AG09309 (cell line): ENCODE measurements at regions not wholly inside any gene's neighbourhood (a gene's known extent, or its start where the extent isn't known, plus 50 kb on each side); places are given as distances from the start of the nearest gene placed in this dataset.

ENCODE experiments used
- DNase-seq: peaks from one replicate; pipeline ENCODE4 v3.0.0-alpha.2; 2010; ENCODE audit warnings: low read depth
- H3K4me3 ChIP-seq: 2 replicates; pipeline ENCODE4 v1.5.1; 2011; ENCODE audit warnings: mild to moderate bottlenecking, low read depth, low read length, moderate library complexity; ENCODE audit not compliant: control insufficient read depth
- TF ChIP-seq, protein P1 (sequence below): IDR thresholded peaks from 2 replicates; pipeline ENCODE4 v1.5.1; 2011; ENCODE audit warnings: mild to moderate bottlenecking, low read depth, low read length, inconsistent platforms; ENCODE audit not compliant: insufficient read depth, control insufficient read depth; ENCODE audit errors: missing control alignments

GRCh38 chr16:86380030-86380429 lies 130.3 kb upstream of the FOXF1 start:
- H3K4me3 ChIP-seq = no peak overlapping the region
- TF ChIP-seq, protein P1, sequence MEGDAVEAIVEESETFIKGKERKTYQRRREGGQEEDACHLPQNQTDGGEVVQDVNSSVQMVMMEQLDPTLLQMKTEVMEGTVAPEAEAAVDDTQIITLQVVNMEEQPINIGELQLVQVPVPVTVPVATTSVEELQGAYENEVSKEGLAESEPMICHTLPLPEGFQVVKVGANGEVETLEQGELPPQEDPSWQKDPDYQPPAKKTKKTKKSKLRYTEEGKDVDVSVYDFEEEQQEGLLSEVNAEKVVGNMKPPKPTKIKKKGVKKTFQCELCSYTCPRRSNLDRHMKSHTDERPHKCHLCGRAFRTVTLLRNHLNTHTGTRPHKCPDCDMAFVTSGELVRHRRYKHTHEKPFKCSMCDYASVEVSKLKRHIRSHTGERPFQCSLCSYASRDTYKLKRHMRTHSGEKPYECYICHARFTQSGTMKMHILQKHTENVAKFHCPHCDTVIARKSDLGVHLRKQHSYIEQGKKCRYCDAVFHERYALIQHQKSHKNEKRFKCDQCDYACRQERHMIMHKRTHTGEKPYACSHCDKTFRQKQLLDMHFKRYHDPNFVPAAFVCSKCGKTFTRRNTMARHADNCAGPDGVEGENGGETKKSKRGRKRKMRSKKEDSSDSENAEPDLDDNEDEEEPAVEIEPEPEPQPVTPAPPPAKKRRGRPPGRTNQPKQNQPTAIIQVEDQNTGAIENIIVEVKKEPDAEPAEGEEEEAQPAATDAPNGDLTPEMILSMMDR = no peak
- DNase-seq = no peak

DNA sequence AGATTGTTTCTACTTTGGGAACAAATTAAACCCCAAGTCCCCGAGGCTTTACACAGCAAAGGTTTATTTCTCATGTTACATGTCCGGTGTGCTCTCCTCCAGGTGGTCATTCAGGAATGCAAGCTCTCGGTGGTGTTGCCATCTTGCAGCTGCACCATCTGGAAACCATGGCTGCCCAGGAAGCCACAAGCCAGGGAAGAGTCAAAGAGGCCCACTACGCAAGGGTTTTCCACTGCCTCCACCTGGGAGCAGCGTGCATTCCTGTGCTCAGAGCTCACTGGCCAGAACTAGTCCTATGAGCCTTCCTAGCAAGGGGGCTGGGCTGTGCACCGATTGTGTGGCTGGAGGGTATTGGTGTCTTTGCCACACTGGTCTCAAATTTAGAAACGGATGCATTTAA lies 128.8 kb upstream of the FOXF1 start:
- H3K4me3 ChIP-seq = no peak overlapping the region
- TF ChIP-seq, protein P1 = no peak
- DNase-seq = no peak

- no peak overlapping the region for H3K4me3 ChIP-seq
- no peak for DNase-seq
- TF ChIP-seq, protein P1 = no peak
These were observed 128.1 kb upstream of the FOXF1 start for GRCh38 chr16:86382067-86382773.

- H3K4me3 ChIP-seq = no peak overlapping the region
- TF ChIP-seq, protein P1 = no peak
- DNase-seq = no peak
These were observed 127.4 kb upstream of the FOXF1 start for GRCh38 chr16:86382774-86383407.

DNA sequence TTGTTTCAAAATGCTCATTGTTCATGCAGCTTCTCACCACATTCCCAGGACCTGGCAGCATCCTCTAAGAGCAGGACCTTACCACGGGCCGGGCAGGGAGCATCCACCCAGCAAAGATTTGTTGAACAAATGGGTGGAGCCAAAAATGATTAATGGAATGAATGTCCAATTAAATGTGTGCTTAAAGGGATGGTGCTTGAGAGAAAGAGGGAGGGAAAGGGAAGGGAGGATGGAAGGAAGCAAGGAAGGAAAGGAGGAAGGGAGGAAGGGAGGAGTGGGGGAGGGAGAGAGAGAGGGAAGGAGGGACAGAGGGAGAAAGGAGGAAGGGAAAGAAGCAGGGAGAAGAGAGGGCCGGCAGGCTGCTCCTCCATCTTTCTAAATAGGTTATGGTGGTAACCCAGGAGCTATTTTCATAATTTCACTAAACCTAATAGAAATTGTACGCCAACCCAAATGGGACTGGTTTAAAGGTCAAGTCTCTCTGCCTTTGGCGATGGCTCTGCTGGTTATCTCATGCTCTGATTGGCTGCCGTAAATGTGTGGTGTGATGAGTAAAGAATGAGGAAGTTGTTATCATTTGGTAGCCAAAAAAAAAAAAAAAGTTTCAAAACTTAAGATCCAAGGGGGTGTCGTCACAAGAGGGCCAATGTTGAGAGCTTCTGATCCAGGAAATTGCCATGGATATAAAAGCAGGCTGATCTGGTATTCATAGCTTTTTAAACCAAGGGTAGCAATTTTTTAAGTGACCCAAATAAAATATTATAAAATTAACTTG lies 126.7 kb upstream of the FOXF1 start:
- TF ChIP-seq, protein P1 = no peak
- H3K4me3 ChIP-seq = no peak overlapping the region
- no peak for DNase-seq

GRCh38 chr16:86384263-86384649 lies 126.1 kb upstream of the FOXF1 start:
- H3K4me3 ChIP-seq = no peak overlapping the region
- TF ChIP-seq, protein P1 = no peak
- no peak for DNase-seq
